ENCODE measurements at regions not wholly inside any gene's neighbourhood (a gene's known extent, or its start where the extent isn't known, plus 50 kb on each side); places are given as distances from the start of the nearest gene placed in this dataset.

GRCh38 chr12:65664715-65665250 is 159.5 kb upstream of the HMGA2 start:
- no peak for TF ChIP-seq CTCF (IDR thresholded peaks at IDR 0.05; ENCODE audit: insufficient read depth, low read depth, low read length)
- DNase-seq (ENCODE audit: low read depth), result no peak
- no peak overlapping the region for H3K4me3 ChIP-seq (ENCODE audit: low read depth, low read length)

GRCh38 chr12:65665817-65666216 is 158.5 kb upstream of the HMGA2 start:
- DNase-seq (ENCODE audit: low read depth), result no peak
- H3K4me3 ChIP-seq (ENCODE audit: low read depth, low read length), result no peak overlapping the region
- TF ChIP-seq CTCF (IDR thresholded peaks at IDR 0.05; ENCODE audit: insufficient read depth, low read depth, low read length), result no peak

- peak; percentile 33 for DNase-seq (ENCODE audit: low read depth)
- no peak for TF ChIP-seq CTCF (IDR thresholded peaks at IDR 0.05; ENCODE audit: insufficient read depth, low read depth, low read length)
- no peak overlapping the region for H3K4me3 ChIP-seq (ENCODE audit: low read depth, low read length)
Observed at GRCh38 chr12:65666876-65667275, 157.4 kb upstream of the HMGA2 start.

- no peak for TF ChIP-seq CTCF (IDR thresholded peaks at IDR 0.05; ENCODE audit: insufficient read depth, low read depth, low read length)
- peak; percentile 37 for DNase-seq (ENCODE audit: low read depth)
- H3K4me3 ChIP-seq (ENCODE audit: low read depth, low read length), result no peak overlapping the region
Observed at GRCh38 chr12:65667932-65668331, 156.4 kb upstream of the HMGA2 start.

GRCh38 chr12:65668981-65669695 is 155.1 kb upstream of the HMGA2 start:
- no peak for DNase-seq (ENCODE audit: low read depth)
- no peak overlapping the region for H3K4me3 ChIP-seq (ENCODE audit: low read depth, low read length)
- TF ChIP-seq CTCF (IDR thresholded peaks at IDR 0.05; ENCODE audit: insufficient read depth, low read depth, low read length), result no peak

GRCh38 chr12:65670775-65671174 is 153.5 kb upstream of the HMGA2 start:
- DNase-seq (ENCODE audit: low read depth), result no peak
- no peak for TF ChIP-seq CTCF (IDR thresholded peaks at IDR 0.05; ENCODE audit: insufficient read depth, low read depth, low read length)
- no peak overlapping the region for H3K4me3 ChIP-seq (ENCODE audit: low read depth, low read length)

GRCh38 chr12:65672441-65672840 is 151.8 kb upstream of the HMGA2 start:
- TF ChIP-seq CTCF (IDR thresholded peaks at IDR 0.05; ENCODE audit: insufficient read depth, low read depth, low read length), result no peak
- H3K4me3 ChIP-seq (ENCODE audit: low read depth, low read length), result no peak overlapping the region
- no peak for DNase-seq (ENCODE audit: low read depth)
